GM18867 (cell line): ENCODE measurements at regions not wholly inside any gene's neighbourhood (a gene's known extent, or its start where the extent isn't known, plus 50 kb on each side); places are given as distances from the start of the nearest gene placed in this dataset.
"Not testable (repeated sequence)": the region's sequence is repeated elsewhere in the genome, so short reads cannot be mapped to it uniquely, and the experiment has no call there.

Experiments used
- ATAC-seq: cut with Tn5 transposase; IDR thresholded peaks from one replicate; pipeline ENCODE4 v1.9.1; 2021; ENCODE audit warnings: mild to moderate bottlenecking, moderate library complexity; ENCODE audit not compliant: unreplicated experiment

DNA sequence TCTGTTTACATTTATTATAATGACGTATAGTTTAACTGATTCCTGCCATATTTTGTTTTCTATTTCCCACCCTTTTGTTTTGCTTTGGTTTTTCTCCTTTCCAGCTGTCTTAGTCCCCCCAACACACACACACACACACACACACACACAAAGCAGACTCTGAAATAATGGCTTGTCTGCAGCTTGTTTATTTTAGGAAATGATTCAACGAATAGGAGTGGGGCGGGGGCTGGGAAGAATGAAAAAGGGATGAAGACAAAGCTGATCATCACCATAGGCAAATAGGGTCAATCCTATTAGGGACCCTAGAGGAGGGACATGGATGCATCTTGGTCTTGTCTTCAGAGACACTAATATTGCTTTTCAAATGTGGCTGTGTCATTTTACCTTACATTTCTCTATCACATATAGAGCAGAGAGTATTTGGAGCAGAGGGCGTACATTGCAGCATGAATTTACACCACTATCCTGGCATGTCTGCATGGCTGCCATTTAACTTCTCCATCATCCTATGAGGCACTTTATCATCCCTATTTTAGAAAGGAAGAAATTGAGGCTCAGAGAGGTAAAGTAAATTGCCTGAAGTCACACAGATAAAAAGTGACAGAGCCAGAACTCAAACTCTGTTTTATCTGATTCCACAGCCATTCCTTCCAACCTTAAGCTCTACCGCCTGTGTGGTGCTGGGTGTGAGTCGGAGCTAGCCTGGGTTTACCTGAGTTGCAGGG lies 147.2 kb upstream of the TPM1 start:
- ATAC-seq: no peak

DNA sequence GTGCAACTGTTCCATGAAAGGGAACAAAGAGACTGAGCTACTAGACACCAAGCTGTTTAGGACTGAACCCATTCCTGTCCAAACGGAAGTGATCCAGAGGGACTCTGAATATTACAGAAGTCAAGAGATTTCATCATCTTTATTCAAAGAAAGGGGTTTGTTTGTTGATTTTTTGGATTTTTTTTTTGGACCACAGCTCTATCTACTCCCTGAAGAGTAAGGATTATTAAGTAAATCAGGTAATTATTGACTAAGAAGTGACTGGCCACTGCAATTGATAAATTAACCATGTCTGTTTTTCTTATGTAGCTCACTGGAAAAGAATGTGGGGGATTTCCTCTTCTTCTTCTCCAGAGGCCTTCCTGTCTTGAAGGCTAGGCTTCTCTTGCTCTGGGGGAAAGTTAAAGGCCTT lies 146.6 kb upstream of the TPM1 start:
- ATAC-seq: no peak

DNA sequence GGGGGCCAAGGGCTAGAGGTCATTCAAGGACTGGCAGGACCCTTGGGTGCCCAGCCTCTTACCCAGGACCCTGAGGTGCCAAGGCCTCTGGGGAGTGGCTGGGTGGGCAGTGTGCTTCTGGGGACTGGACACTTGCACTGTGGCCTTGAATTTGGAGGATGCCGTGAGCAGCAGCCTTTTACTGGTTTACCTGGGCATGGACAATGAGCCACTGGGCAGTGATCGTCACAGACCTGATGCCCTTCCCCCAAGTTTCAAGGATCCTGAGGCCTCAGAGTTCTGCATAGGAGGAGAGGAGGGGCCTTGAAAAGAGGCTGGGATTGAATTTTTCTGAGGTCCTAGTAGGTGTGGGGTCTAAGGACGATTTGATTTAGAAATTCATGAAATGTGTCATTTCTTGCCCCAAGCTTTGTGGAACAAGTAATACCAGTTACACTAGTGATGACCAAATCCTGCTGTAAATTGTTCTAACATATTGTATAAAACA lies 146.1 kb upstream of the TPM1 start:
- ATAC-seq: no peak

DNA sequence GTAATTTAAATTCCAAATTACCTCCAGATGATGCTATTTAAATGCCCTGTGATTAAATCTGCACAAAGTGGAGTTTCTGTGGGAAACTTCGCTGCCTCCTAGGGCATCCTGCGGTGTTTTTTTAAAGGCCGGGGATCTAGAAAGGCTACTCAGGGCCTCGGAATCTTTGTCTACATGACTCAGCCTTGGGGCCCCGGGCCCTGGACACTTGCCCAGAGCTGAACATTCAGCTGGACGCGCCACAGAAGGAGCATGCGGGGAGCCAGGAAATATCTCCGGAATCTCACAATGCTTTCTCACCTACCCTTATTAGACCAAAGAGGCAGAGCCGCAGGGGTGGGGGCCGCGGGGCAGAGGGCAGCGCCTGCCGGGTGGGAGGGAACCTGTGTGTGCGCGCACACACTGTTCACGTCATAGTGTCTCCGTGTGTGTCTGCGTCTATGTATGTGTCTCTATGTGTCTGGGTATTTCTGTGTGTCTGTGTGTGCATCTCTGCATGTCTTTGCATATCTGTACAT lies 145.5 kb upstream of the TPM1 start:
- no peak for ATAC-seq

DNA sequence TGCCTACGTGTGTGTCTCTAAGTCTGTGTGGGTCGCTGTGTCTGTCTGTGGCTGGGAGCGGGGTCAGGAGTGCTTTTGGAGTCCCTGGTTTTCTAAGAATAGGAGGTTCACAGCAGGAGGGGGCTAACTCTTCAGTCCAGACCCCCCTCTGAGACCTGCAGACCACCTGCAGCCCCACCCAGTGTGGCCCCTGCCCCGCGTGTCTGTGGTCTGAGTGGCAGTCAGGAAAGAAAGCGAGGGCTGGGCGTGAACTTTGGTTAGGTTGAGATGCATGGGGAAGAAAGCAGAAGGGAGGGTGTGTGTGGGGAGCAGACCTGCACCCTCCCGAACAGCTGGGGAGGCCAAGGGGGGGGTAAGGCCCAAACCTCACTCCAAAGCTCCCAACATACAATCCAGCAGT lies 144.9 kb upstream of the TPM1 start:
- ATAC-seq: no peak

DNA sequence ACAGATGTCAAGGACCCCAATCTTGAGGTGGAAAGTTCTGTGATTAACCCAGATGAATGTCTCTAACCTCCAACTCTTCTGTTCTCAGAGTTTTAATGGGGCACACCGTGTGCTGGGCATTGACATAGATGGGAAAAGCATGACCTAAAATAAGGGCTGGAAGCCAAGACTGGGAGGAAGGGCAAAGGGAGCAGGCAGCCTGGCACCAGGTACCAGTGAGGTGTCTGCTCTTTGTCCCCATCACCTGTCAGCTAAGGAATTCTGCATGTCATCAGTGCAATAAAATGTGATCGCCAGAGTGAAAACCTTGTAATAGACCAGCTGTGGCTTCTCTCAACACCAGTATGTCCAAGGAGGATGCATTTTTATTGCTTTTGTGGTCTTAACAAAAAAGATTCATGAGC lies 143.5 kb upstream of the TPM1 start:
- no peak for ATAC-seq

DNA sequence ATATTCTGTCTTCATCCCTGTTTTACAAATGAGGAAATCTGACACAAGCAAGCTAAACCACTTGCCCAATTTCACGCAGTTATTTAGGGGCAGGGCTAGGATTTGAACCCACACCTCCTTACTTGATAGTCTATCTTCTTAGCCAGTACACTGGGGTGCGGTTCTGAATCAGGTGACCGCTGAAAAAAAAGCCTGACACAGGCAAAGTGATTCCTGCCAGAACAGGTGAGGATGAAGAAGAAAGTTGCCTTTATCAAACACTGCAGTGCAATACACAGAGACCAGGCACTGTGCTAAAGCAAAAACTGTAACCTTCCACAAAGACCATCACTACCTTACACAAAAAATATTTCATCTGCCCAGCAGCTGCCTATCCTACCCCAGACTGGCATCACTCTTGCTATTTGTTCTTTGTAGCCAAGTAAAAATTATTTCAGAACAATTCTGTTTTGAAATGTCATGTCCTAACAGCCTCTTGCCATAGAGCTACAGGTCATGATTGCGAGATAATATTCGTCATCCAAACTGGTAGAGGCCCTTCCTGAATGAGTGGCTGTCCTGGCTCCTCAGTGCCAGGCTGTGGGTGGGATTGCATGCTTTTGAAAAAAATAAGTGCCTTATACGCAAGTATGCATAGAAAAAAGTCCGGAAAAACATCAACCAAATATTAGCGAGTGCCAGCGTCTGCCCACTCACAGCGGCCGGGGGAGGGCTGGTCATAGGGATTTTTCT lies 142.3 kb upstream of the TPM1 start:
- no peak for ATAC-seq

DNA sequence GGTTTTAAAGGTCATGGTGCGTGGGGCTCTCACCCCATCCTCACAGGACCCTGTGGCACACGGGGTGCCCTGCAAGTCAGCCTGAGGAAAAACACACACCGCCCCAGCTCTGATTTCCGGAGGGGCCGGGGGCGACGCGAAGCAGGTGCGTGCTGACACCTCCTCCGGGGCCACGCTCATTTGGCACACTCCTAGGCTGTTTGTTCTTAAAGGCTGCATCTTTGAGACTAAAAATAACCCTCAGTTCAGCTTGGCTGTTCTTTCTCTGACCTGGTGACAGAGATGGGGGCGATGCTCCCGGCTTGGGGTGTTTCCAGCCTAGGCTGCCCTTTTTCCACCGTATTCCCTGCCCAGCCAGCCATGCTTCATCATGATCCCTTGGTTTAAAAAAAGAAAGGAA lies 141.5 kb upstream of the TPM1 start:
- no peak for ATAC-seq

DNA sequence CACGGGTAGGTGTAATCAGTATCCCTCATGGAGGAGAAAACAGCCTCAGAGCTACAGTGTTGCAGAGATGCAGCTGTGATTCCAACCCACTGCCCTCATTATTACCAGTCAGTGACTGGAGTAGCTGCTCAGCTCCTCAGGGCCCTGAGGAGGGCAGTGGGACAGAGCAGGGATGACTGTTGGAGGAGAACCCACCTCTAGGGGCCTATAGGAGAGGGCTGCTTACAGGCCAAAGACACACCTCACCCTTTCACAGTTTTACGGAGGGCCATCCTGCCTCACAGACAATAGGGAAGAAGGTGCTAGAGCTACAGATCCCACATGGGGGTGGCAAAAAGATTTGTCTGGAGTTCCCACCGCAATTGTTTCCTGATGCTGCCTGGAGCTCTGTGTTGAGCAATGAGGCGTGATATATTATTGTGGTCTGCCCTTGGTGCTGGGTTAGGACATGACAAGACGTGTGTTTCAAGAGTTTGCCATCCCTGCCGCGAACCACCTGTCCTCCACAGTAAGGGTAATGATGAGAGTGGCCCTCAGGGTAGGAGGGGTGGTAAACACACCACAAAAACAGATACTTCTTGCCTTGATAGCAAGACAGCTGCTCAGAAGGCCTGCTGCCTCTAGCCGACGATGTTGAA lies 140.5 kb upstream of the TPM1 start:
- no peak for ATAC-seq

DNA sequence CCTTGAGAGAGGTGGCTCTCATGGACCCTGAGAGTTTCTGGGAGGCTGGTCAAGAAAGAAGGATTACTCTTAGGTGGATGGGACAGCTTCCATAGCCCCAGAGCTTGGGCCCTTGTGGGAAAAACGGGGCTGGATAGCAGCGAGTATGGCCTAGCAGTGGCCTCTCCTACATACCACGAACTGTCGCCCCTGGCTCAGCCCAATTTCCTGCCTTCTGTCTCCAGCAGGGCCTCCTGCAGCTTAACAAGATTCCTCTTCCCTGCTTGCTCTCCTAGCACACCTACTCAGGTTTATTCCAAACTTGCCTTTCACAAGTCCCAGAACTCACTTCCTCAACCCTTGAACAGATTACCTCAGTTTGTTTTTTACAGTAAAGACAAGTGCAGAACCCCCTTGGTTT lies 139.7 kb upstream of the TPM1 start:
- no peak for ATAC-seq

DNA sequence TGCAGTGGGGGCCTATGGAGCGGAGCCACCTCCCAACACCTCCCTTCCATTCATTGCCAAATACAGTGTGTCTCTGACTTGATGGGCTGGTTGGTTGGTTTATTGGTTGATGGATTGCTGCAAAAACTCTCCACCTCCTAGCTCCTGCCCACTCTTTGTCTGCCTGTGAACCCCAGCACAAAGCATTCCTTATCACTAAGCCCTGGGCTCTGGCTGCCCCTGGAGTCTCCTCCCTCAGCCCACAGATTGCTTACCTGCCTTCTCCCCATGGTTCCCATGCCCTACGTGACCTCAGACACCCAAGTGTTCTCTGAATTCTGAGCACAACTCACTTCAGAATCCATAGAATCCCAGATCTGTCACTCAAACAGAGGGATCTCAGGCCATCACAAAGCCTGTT lies 139.1 kb upstream of the TPM1 start:
- ATAC-seq: no peak

DNA sequence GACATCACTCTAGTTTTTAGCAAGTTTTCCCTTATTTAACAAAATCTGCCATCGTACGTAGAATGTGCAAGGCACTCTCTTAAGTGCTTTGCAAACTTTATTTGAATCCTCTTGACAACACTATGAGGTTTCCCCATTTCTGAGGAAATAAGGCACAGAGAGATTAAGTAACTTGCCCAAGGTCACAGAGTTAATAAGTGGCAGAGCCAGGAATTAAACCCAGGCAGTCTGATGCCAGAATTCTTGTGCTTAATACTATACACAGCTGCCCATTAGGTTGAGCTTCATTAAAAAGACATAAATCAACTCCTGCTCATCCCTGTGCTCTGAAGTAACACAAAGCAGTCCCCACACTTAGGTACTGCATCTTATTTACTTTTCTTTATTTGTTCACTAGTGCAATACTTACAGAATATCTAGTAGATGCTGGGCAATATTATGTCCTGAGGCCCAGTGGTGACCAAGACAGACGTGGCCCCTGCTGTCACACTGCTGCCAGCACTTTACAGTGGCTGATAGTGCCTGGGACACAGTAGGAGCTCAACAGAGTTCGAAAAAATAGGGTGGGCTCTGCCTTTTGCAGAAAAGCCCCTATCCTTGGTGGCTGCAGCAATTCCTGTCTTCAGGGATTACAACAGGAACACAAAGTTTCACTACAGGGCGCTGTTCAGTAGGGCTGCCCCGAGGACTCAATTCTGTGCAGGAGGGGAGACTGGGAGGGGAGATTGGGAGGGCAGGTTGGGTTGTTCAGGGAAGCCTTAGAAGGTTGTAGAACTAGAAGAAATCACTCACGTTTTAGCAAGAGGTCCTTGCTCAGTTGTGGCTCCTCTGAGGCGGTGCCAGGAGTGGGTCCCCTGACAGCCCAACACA lies 138.3 kb upstream of the TPM1 start:
- no peak for ATAC-seq

DNA sequence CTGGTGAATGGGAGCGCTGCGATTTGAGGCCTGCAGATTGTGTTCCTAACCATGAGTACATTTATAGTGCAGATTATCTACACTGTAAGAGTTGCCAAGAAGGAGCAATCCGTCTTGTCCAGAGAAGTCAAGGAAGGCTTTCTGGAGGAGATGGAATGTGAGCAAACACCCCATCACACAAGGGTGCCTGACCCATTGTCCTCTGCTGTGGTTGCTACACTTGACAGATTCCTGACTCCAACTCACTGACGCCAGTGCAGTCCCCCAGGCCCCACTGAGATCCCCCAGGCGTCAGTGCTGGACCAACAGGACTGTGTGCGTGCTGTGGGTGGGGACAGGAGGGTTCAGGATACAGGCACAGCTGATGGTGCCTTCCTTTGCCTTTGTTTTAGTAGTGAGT lies 135.9 kb upstream of the TPM1 start:
- ATAC-seq: no peak

DNA sequence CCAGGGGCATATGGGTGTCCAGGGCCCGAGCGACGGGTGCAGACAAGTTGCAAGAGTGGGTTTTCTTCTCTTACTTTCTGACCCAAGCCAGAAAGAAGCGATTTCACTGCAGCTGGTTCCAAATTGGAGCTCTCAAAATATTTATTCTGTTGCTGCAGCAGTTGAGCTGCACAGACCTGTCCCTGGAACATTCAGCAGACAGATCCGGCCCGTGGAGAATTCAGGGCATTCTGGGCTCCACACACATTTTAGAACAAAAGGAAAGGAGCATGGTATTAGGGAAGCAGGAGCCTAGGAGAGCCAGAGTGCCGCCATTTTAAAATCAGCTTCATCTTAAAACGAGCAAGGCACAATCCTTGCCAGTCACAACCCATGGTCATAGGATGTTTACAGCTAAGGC lies 135.3 kb upstream of the TPM1 start:
- no peak for ATAC-seq

DNA sequence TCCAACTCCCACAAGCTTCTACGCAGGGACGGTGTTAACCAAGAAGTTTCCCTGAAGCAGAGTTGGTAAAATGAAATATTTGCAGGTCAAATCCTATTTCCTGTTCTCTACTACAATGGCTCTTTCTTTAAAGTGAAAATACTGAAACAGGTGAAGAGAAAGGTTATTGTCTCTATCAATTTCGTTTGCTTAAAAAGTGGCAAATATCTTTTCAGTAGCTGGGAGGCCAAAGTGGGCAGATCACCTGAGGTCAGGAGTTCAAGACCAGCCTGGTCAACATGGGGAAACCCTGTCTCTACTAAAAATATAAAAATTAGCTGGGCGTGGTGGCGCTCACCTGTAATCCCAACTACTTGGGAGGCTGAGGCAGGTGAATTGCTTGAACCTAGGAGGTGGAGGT lies 134.2 kb upstream of the TPM1 start:
- ATAC-seq: not testable (repeated sequence)

DNA sequence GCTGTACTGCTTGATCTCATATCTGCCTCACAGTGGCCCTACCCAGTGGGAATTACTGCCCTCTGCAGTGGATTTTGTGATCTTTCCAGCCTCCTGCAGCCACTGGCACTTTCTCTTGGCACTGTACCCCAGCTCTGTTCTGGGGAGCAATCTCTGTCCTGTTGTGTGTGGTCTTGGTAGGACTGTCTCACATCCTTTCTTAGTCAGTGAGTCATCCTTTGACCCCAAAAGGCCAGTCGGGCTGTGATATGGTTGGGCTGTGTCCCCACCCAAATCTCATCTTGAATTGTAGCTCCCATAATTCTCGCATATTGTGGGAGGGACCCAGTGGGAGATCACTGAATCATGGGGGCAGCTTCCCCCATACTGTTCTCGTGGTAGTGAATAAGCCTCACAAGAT lies 133.3 kb upstream of the TPM1 start:
- no peak for ATAC-seq

DNA sequence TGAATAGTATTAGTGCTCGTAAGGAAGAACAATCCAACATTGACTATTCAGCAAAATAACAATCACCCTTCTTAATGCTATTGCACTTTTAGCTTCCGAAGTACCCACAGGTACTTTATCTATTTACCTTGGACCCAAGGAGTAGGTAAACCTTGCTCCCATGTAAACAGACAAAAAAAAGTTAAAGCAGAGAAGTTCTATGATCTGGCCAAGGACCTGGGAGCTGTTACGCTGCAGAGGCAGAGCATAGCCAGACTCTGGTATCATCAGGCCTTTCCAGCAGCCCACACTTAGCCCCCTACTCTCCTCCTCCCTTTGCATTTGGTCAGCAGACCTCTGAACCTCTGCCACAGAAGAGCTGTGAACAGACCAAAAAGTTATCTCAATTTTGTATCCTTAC lies 130.3 kb upstream of the TPM1 start:
- no peak for ATAC-seq

DNA sequence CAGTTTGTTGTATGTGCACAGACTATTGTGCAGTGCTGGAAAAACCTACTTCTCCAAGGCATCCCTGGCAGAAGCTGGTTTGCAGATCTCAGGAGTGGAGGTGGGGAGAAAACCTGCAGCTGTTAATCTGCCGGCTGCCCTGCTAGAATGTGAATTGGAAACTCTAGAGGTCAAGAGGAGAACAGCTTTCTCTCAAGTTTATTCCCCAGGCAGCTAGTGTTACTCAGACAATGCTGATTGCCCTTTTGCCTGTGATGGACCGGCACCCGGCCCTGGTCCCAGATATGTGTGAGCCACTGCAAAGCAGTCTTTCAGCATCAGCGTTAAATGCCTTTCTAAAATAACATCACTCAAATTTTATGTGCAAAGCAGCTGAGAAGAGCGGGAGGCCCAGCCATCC lies 129.7 kb upstream of the TPM1 start:
- ATAC-seq: no peak

DNA sequence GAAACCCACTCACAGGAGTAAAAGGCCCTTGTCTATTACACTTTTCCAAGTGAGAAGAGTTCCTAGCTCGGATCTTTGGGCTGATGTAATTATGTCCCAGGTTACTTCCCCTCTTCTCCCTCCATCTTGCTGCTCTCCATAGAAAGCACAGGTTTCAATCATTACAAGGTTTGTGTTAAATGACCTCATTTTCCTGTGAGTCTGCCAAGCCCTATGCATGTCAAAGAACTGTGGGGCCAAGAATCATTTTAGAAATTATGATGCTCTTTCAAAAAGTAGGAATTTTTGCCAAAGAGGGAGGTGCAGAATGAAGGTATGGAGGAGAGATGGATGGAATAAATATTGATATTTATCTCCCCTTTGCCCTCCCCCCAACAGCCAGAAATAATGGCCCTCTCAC lies 129.3 kb upstream of the TPM1 start:
- ATAC-seq: no peak

DNA sequence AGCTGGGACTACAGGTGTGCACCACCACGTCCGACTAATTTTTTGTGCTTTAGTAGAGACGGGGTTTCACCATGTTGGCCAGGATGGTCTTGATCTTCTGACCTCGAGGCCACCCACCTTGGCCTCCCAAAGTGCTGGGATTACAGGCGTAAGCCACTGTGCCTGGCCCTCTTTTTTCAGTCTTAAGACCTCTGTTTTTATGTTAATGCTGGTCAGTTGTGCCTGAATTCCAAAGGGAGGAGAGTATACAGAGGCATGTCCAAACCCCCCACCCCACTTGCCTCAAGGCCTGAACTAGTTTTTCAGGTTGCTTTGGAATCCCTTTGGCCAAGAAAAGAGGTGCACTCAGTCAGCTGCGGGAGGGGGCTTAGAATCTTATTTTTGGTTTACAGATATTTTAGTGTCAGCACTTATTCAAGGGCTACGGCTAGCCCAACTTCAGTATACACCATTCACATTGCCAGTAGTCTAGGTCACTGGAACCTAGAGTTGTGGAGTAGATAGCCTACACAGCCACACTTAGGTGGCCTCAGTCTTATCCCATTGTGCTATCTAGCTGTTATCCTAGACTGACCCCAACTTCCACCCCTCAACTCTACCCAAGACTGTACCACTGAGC lies 128.0 kb upstream of the TPM1 start:
- no peak for ATAC-seq
